H1 (cell line): ENCODE measurements at regions not wholly inside any gene's neighbourhood (a gene's known extent, or its start where the extent isn't known, plus 50 kb on each side); places are given as distances from the start of the nearest gene placed in this dataset.

Source experiments
- CTCF ChIA-PET: fragments of 300-600 bp; sonication (Branson Sonifier 250); formaldehyde crosslinking; loops from one replicate; lab custom pipeline; 2021; ENCODE audit not compliant: partially characterized antibody; lab: Charles Lee
- POLR2A ChIA-PET: fragments of 300-600 bp; sonication (Branson Sonifier 250); formaldehyde crosslinking; loops from one replicate; lab custom pipeline; 2021; ENCODE audit warnings: inconsistent platforms; ENCODE audit not compliant: partially characterized antibody; lab: Charles Lee
- DNase-seq, 2 experiments: peaks; one replicate each; pipeline versions ENCODE4 v3.0.0 to v3.0.0-alpha.2; 2010 to 2022; ENCODE audit warnings: low spot score in 2 of 2, low read depth in 1 of 2, mixed read lengths in 1 of 2
- FAIRE-seq: peaks from 2 replicates; lab custom pipeline; 2011; peaks lifted over from hg19 to GRCh38; lab: Jason Lieb, UNC
- H2AFZ ChIP-seq: 2 replicates; pipeline ENCODE4 v1.8.1; 2012; ENCODE audit warnings: low read length, inconsistent platforms
- H2AK5ac ChIP-seq: 2 replicates; pipeline ENCODE4 v1.6.1; 2013; ENCODE audit warnings: low read depth, low read length
- H2BK120ac ChIP-seq: replicated peaks from 2 replicates; pipeline ENCODE3; 2013; ENCODE audit warnings: low read depth, low read length, inconsistent platforms
- H2BK12ac ChIP-seq: 2 replicates; pipeline ENCODE4 v1.6.1; 2013; ENCODE audit warnings: low read depth, low read length
- H2BK15ac ChIP-seq: 2 replicates; pipeline ENCODE4 v1.6.1; 2013; ENCODE audit warnings: low read length
- H2BK20ac ChIP-seq: 2 replicates; pipeline ENCODE4 v1.6.1; 2013; ENCODE audit warnings: low read length
- H2BK5ac ChIP-seq: 2 replicates; pipeline ENCODE4 v1.6.1; 2013; ENCODE audit warnings: low read depth, low read length
- H3K14ac ChIP-seq: 2 replicates; pipeline ENCODE4 v1.6.1; 2013; ENCODE audit warnings: inconsistent platforms; ENCODE audit not compliant: insufficient read length
- H3K18ac ChIP-seq: 2 replicates; pipeline ENCODE4 v1.6.1; 2013; ENCODE audit warnings: low read length; ENCODE audit errors: extremely low read depth
- H3K23ac ChIP-seq: 2 replicates; pipeline ENCODE4 v1.6.1; 2013; ENCODE audit warnings: inconsistent platforms; ENCODE audit not compliant: insufficient read length
- H3K23me2 ChIP-seq: 2 replicates; pipeline ENCODE4 v1.6.1; 2013; ENCODE audit warnings: low read depth, low read length
- H3K27ac ChIP-seq: 2 replicates; pipeline ENCODE4 v1.6.1; 2011; ENCODE audit warnings: low read depth, low read length, inconsistent platforms
- H3K27me3 ChIP-seq, 4 experiments: replicated peaks in 1 of 4; 1 replicate in 1 of 4; 2 replicates in 3 of 4; pipeline versions ENCODE4 v1.6.1 to v1.8.1; 2011 to 2013; ENCODE audit warnings: low read length in 3 of 4, mild to moderate bottlenecking in 3 of 4, inconsistent platforms in 2 of 4, mixed read lengths in 2 of 4, moderate library complexity in 1 of 4; ENCODE audit not compliant: control insufficient read depth in 3 of 4, insufficient read depth in 3 of 4; ENCODE audit errors: extremely low read depth in 1 of 4
- H3K36me3 ChIP-seq, 4 experiments: 2 replicates each; pipeline versions ENCODE4 v1.6.1 to v1.8.1; 2011 to 2013; ENCODE audit warnings: mild to moderate bottlenecking in 4 of 4, low read length in 3 of 4, moderate library complexity in 2 of 4, control low read depth in 1 of 4, inconsistent platforms in 1 of 4; ENCODE audit not compliant: insufficient read depth in 4 of 4, control insufficient read depth in 2 of 4
- H3K4ac ChIP-seq: replicated peaks from 2 replicates; pipeline ENCODE3; 2013; ENCODE audit warnings: low read length, low read depth, mixed read lengths, inconsistent platforms; ENCODE audit not compliant: insufficient read length
- H3K4me1 ChIP-seq, 4 experiments: replicated peaks in 1 of 4; 1 replicate in 1 of 4; 2 replicates in 3 of 4; pipeline versions ENCODE4 v1.6.1 to v1.8.1; 2011 to 2013; ENCODE audit warnings: low read length in 3 of 4, inconsistent platforms in 2 of 4, mixed read lengths in 1 of 4; ENCODE audit not compliant: insufficient read depth in 4 of 4, control insufficient read depth in 3 of 4
- H3K4me2 ChIP-seq, 2 experiments: 2 replicates each; pipeline versions ENCODE4 v1.6.1 to v1.8.1; 2011 to 2013; ENCODE audit warnings: low read depth in 2 of 2, low read length in 2 of 2, control low read depth in 1 of 2, inconsistent platforms in 1 of 2, mild to moderate bottlenecking in 1 of 2; ENCODE audit not compliant: insufficient read depth in 1 of 2
- H3K4me3 ChIP-seq, 4 experiments: fragments of 200-600, 300-600 bp in 1 of 4; sonication (generic), shearing (Covaris generic), sonication (Bioruptor Twin) in 1 of 4; 2 replicates each; pipeline versions ENCODE4 v1.5.1 to v1.8.1; 2011 to 2016; ENCODE audit warnings: low read length in 4 of 4, low read depth in 3 of 4, control low read depth in 2 of 4, inconsistent platforms in 2 of 4, mild to moderate bottlenecking in 2 of 4, mixed read lengths in 1 of 4, moderate library complexity in 1 of 4; ENCODE audit not compliant: insufficient read depth in 2 of 4; ENCODE audit errors: extremely low read depth in 1 of 4
- H3K56ac ChIP-seq: replicated peaks from 2 replicates; pipeline ENCODE3; 2013; ENCODE audit warnings: low read depth, mild to moderate bottlenecking, mixed read lengths, low read length, inconsistent platforms; ENCODE audit not compliant: insufficient read length
- H3K79me1 ChIP-seq: 2 replicates; pipeline ENCODE4 v1.6.1; 2013; ENCODE audit warnings: low read depth, low read length, control low read depth
- H3K79me2 ChIP-seq, 2 experiments: 2 replicates each; pipeline versions ENCODE4 v1.6.1 to v1.8.1; 2012 to 2013; ENCODE audit warnings: low read length in 2 of 2, mild to moderate bottlenecking in 2 of 2, inconsistent platforms in 1 of 2; ENCODE audit not compliant: insufficient read depth in 2 of 2, control insufficient read depth in 1 of 2
- H3K9ac ChIP-seq, 4 experiments: replicated peaks in 1 of 4; 1 replicate in 1 of 4; 2 replicates in 3 of 4; pipeline versions ENCODE4 v1.6.1 to v1.8.1; 2011 to 2013; ENCODE audit warnings: low read depth in 3 of 4, low read length in 3 of 4, control low read depth in 2 of 4, mild to moderate bottlenecking in 2 of 4, moderate library complexity in 2 of 4, inconsistent platforms in 1 of 4; ENCODE audit errors: extremely low read depth in 1 of 4
- H3K9me3 ChIP-seq, 2 experiments: 2 replicates each; pipeline versions ENCODE4 v1.6.1 to v1.8.1; 2012 to 2013; ENCODE audit warnings: mild to moderate bottlenecking in 2 of 2, moderate library complexity in 2 of 2, control low read depth in 1 of 2, inconsistent platforms in 1 of 2, low read depth in 1 of 2, low read length in 1 of 2, mixed read lengths in 1 of 2; ENCODE audit not compliant: insufficient read depth in 2 of 2
- H4K20me1 ChIP-seq, 2 experiments: replicated peaks in 1 of 2; 2 replicates each; pipeline versions ENCODE3 to v1.8.1; 2011 to 2013; ENCODE audit warnings: inconsistent platforms in 2 of 2, low read length in 2 of 2, mild to moderate bottlenecking in 1 of 2; ENCODE audit not compliant: insufficient read depth in 2 of 2, control insufficient read depth in 1 of 2
- H4K5ac ChIP-seq: 2 replicates; pipeline ENCODE4 v1.6.1; 2013; ENCODE audit warnings: low read length, low read depth, mixed read lengths, inconsistent platforms; ENCODE audit not compliant: insufficient read length
- H4K8ac ChIP-seq: 2 replicates; pipeline ENCODE4 v1.8.0; 2013; ENCODE audit warnings: mild to moderate bottlenecking, moderate library complexity, low read length, inconsistent platforms; ENCODE audit not compliant: insufficient read depth; ENCODE audit errors: extremely low read depth
- H4K91ac ChIP-seq: replicated peaks from 2 replicates; pipeline ENCODE3; 2013; ENCODE audit warnings: low read length, mixed read lengths, inconsistent platforms; ENCODE audit not compliant: insufficient read length
- ATF2 ChIP-seq: IDR thresholded peaks from 2 replicates; pipeline ENCODE4 v1.6.1; 2012; ENCODE audit warnings: low read length, inconsistent platforms
- ATF3 ChIP-seq: IDR thresholded peaks from 2 replicates; pipeline ENCODE4 v1.6.1; 2011; ENCODE audit warnings: low read depth, mild to moderate bottlenecking, low read length; ENCODE audit not compliant: insufficient read depth
- CBX5 ChIP-seq: fragments of 300-800, 300-1000 bp; sonication (generic); IDR thresholded peaks from 2 replicates; pipeline ENCODE4 v1.7.1; 2016; ENCODE audit warnings: antibody characterized with exemption, low read length, low read depth
- CHD1 ChIP-seq: IDR thresholded peaks from 2 replicates; pipeline ENCODE4 v1.6.1; 2012; ENCODE audit warnings: low read depth, low read length, improper control_type of control experiment
- CHD2 ChIP-seq: IDR thresholded peaks from 2 replicates; pipeline ENCODE4 v1.6.1; 2012; ENCODE audit warnings: low read length, improper control_type of control experiment
- EGR1 ChIP-seq: IDR thresholded peaks from 2 replicates; pipeline ENCODE4 v1.6.1; 2011; ENCODE audit warnings: low read depth, low read length, borderline replicate concordance
- GABPA ChIP-seq: IDR thresholded peaks from 2 replicates; pipeline ENCODE4 v1.6.1; 2011; ENCODE audit warnings: mild to moderate bottlenecking, low read length, moderate library complexity, borderline replicate concordance; ENCODE audit not compliant: insufficient read depth
- HDAC2 ChIP-seq, 2 experiments: fragments of 300-600 bp in 1 of 2; sonication (generic) in 1 of 2; IDR thresholded peaks; 2 replicates each; pipeline ENCODE4 v1.6.1; 2011 to 2012; ENCODE audit warnings: low read depth in 2 of 2, low read length in 2 of 2, mild to moderate bottlenecking in 2 of 2, moderate library complexity in 2 of 2, borderline replicate concordance in 1 of 2, inconsistent platforms in 1 of 2
- KDM4A ChIP-seq: IDR thresholded peaks from one replicate; pipeline ENCODE4 v1.7.1; 2012; ENCODE audit warnings: low read depth, mild to moderate bottlenecking, moderate library complexity, low read length, inconsistent platforms; ENCODE audit not compliant: severe bottlenecking
- KDM5A ChIP-seq: fragments of 200-600 bp; IDR thresholded peaks from 2 replicates; pipeline ENCODE4 v1.7.1; 2012; ENCODE audit warnings: mild to moderate bottlenecking, low read length, inconsistent platforms, mixed read lengths
- POLR2AphosphoS5 ChIP-seq: IDR thresholded peaks from 2 replicates; pipeline ENCODE4 v1.6.1; 2011; ENCODE audit warnings: low read depth, low read length
- SAP30 ChIP-seq: fragments of 300-600 bp; sonication (generic); IDR thresholded peaks from 2 replicates; pipeline ENCODE4 v1.7.1; 2012; ENCODE audit warnings: low read length, moderate library complexity, mild to moderate bottlenecking, inconsistent platforms; ENCODE audit not compliant: insufficient read depth, insufficient replicate concordance
- WGBS, 2 experiments: shearing (Covaris generic) in 1 of 2; methylation state at CpG; one replicate each; pipeline versions ENCODE4 v1.1.6 to v1.1.7; 2013 to 2015; ENCODE audit warnings: low lambda C conversion rate in 2 of 2, mixed read lengths in 2 of 2, inconsistent platforms in 1 of 2, low coverage in 1 of 2, missing lambda C conversion rate in 1 of 2; ENCODE audit not compliant: insufficient replicate concordance in 2 of 2, insufficient coverage in 1 of 2, insufficient read length in 1 of 2; ENCODE audit errors: extremely low coverage in 1 of 2, missing lambda C conversion rate in 1 of 2; 5-methylcytosine and 5-hydroxymethylcytosine counted together

GRCh38 chr14:101065246-101065645, 161.7 kb upstream of the RTL1 start:
- Histone ChIP-seq H3K36me3 (no peaks in the 10 kb centered on the region), H3K27me3 (peaks cover 0 to 2% (median 0%) of the 10 kb centered on the region in 4 experiments; a peak in 1 of 7 replicates), H3K4me2 (no peak overlapping the region), H2AFZ (no peak overlapping the region), H2AK5ac (no peak overlapping the region), H3K4me1 (no peaks in the 10 kb centered on the region), H3K4ac (no peak overlapping the region), H3K56ac (no peak overlapping the region), H3K79me1 (no peaks in the 10 kb centered on the region), H3K23ac (no peak overlapping the region), H2BK12ac (no peak overlapping the region), H3K79me2 (no peaks in the 10 kb centered on the region), H2BK5ac (no peak overlapping the region), H3K9me3 (peaks cover 0 to 4% of the 10 kb centered on the region in 2 experiments; a peak in 1 of 4 replicates), H4K20me1 (no peaks in the 10 kb centered on the region), H3K27ac (no peak overlapping the region), H4K91ac (no peak overlapping the region), H4K8ac (no peak overlapping the region), H2BK120ac (no peak overlapping the region), H2BK20ac (no peak overlapping the region), H3K23me2 (no peaks in the 10 kb centered on the region), H3K9ac (no peak overlapping the region), H3K14ac (no peak overlapping the region), H4K5ac (no peak overlapping the region), H2BK15ac (no peak overlapping the region), H3K18ac (no peak overlapping the region), H3K4me3 (no peak overlapping the region)
- CTCF ChIA-PET, result interaction anchor here (1.3 to 1.4 kb wide), 2 partner anchors 11 to 19 kb away, joined by 3 read pairs; no protein-coding TSS in a partner anchor
- no peak for DNase-seq
- WGBS, 2 experiments, result 90% methylated on average over 26 of the region's 27 CpGs; no CpG with 5 or more reads in 1 of the 2 experiments
- no peak for FAIRE-seq
- POLR2A ChIA-PET, result no interaction called here
- TF ChIP-seq CBX5, result no peak
- no peak for TF ChIP-seq POLR2AphosphoS5
- TF ChIP-seq ATF3, result no peak
- TF ChIP-seq CHD2, result no peak
- TF ChIP-seq ATF2, result no peak
- TF ChIP-seq KDM5A, result no peak
- TF ChIP-seq HDAC2 (IDR thresholded peaks at IDR 0.05; ENCODE audit: borderline replicate concordance in 1 of 2, low read depth in 2 of 2, low read length in 2 of 2), result no peak
- TF ChIP-seq GABPA, result no peak
- TF ChIP-seq SAP30, result no peak
- TF ChIP-seq KDM4A, result no peak
- TF ChIP-seq EGR1, result no peak
- no peak for TF ChIP-seq CHD1
